Neuronal stem cell (in vitro differentiated cells): ENCODE measurements at regions not wholly inside any gene's neighbourhood (a gene's known extent, or its start where the extent isn't known, plus 50 kb on each side); places are given as distances from the start of the nearest gene placed in this dataset.

Source experiments
- DNase-seq: peaks from one replicate; pipeline ENCODE4 v3.0.0-alpha.2; 2013; ENCODE audit warnings: low spot score
- H2AFZ ChIP-seq: one replicate; pipeline ENCODE4 v1.6.1; 2013; ENCODE audit warnings: mild to moderate bottlenecking, low read length, inconsistent platforms
- H2AK5ac ChIP-seq: 2 replicates; pipeline ENCODE4 v1.6.1; 2013; ENCODE audit warnings: low read depth, mild to moderate bottlenecking, inconsistent platforms, low read length, moderate library complexity, mixed read lengths
- H2BK120ac ChIP-seq: 2 replicates; pipeline ENCODE4 v1.6.1; 2013; ENCODE audit warnings: low read depth, mild to moderate bottlenecking, inconsistent platforms, low read length, moderate library complexity, mixed read lengths
- H2BK12ac ChIP-seq: one replicate; pipeline ENCODE4 v1.6.1; 2013; ENCODE audit warnings: low read length, inconsistent platforms
- H2BK15ac ChIP-seq: 2 replicates; pipeline ENCODE4 v1.6.1; 2013; ENCODE audit warnings: mild to moderate bottlenecking, low read length, inconsistent platforms, mixed read lengths
- H2BK5ac ChIP-seq: one replicate; pipeline ENCODE4 v1.6.1; 2013; ENCODE audit warnings: inconsistent platforms, mild to moderate bottlenecking, low read length, moderate library complexity
- H3K14ac ChIP-seq: one replicate; pipeline ENCODE4 v1.6.1; 2013; ENCODE audit warnings: low read length, inconsistent platforms
- H3K18ac ChIP-seq: 2 replicates; pipeline ENCODE4 v1.6.1; 2013; ENCODE audit warnings: low read length, inconsistent platforms
- H3K23ac ChIP-seq: 2 replicates; pipeline ENCODE4 v1.6.1; 2013; ENCODE audit warnings: low read depth, mild to moderate bottlenecking, mixed read lengths, low read length, inconsistent platforms; ENCODE audit not compliant: poor library complexity
- H3K27ac ChIP-seq: replicated peaks from 3 replicates; pipeline ENCODE4 v1.5.1; 2013; ENCODE audit warnings: low read length, inconsistent platforms
- H3K27me3 ChIP-seq, 3 experiments: 2 replicates each; pipeline ENCODE4 v1.6.1; 2013; ENCODE audit warnings: low read length in 3 of 3, mild to moderate bottlenecking in 2 of 3, inconsistent platforms in 1 of 3, low read depth in 1 of 3, mixed read lengths in 1 of 3, moderate library complexity in 1 of 3; ENCODE audit not compliant: control insufficient read depth in 3 of 3, insufficient read depth in 3 of 3
- H3K36me3 ChIP-seq, 2 donors: replicated peaks in 1 of 2; 2 replicates each; pipeline ENCODE4 v1.6.1; 2013; ENCODE audit warnings: low read length in 2 of 2; ENCODE audit not compliant: control insufficient read depth in 2 of 2, insufficient read depth in 2 of 2
- H3K4ac ChIP-seq: 2 replicates; pipeline ENCODE4 v1.6.1; 2013; ENCODE audit warnings: inconsistent platforms, mild to moderate bottlenecking, low read length, moderate library complexity
- H3K4me1 ChIP-seq, 2 donors: 1 replicate in 1 of 2; 2 replicates in 1 of 2; pipeline ENCODE4 v1.6.1; 2013; ENCODE audit warnings: low read length in 2 of 2, low read depth in 1 of 2; ENCODE audit not compliant: control insufficient read depth in 2 of 2, insufficient read depth in 1 of 2
- H3K4me2 ChIP-seq: one replicate; pipeline ENCODE4 v1.6.1; 2013; ENCODE audit warnings: mild to moderate bottlenecking, low read length, inconsistent platforms; ENCODE audit not compliant: insufficient read depth, poor library complexity, severe bottlenecking
- H3K4me3 ChIP-seq, 2 donors: 2 replicates each; pipeline ENCODE4 v1.5.1; 2013; ENCODE audit warnings: low read length in 2 of 2, mild to moderate bottlenecking in 2 of 2, inconsistent platforms in 1 of 2, moderate library complexity in 1 of 2
- H3K79me1 ChIP-seq: one replicate; pipeline ENCODE4 v1.6.1; 2013; ENCODE audit warnings: low read depth, mild to moderate bottlenecking, inconsistent platforms, low read length, moderate library complexity
- H3K9ac ChIP-seq: one replicate; pipeline ENCODE4 v1.6.1; 2013; ENCODE audit warnings: mild to moderate bottlenecking, low read depth, low read length, inconsistent platforms; ENCODE audit not compliant: poor library complexity
- H3K9me3 ChIP-seq, 2 donors: replicated peaks in 1 of 2; 2 replicates each; pipeline versions ENCODE3 to v1.6.1; 2013; ENCODE audit warnings: low read length in 2 of 2, mild to moderate bottlenecking in 2 of 2, inconsistent platforms in 1 of 2, low read depth in 1 of 2, mixed read lengths in 1 of 2, moderate library complexity in 1 of 2; ENCODE audit not compliant: control insufficient read depth in 2 of 2, insufficient read depth in 1 of 2
- H4K8ac ChIP-seq: one replicate; pipeline ENCODE4 v1.6.1; 2013; ENCODE audit warnings: low read depth, mild to moderate bottlenecking, inconsistent platforms, low read length, moderate library complexity
- H4K91ac ChIP-seq: one replicate; pipeline ENCODE4 v1.6.1; 2013; ENCODE audit warnings: low read length, low read depth, mild to moderate bottlenecking, inconsistent platforms; ENCODE audit not compliant: poor library complexity
- WGBS, 2 donors: extraction: QIAGEN DNeasy Blood & Tissue Kit; methylation state at CpG; one replicate each; pipeline ENCODE4 v1.1.7; 2013; ENCODE audit warnings: missing lambda C conversion rate in 2 of 2, mixed read lengths in 1 of 2; ENCODE audit not compliant: insufficient read length in 2 of 2, insufficient replicate concordance in 1 of 2; ENCODE audit errors: extremely low coverage in 2 of 2; 5-methylcytosine and 5-hydroxymethylcytosine counted together

GRCh38 chr5:179467441-179467840 is 82.9 kb upstream of the RUFY1 start:
- Histone ChIP-seq H2BK12ac (no peak overlapping the region), H3K4me2 (no peak overlapping the region), H3K27me3 (no peaks in the 10 kb centered on the region), H3K79me1 (no peaks in the 10 kb centered on the region), H2BK15ac (no peak overlapping the region), H3K27ac (no peak overlapping the region), H3K4me1 (no peaks in the 10 kb centered on the region), H3K9ac (no peak overlapping the region), H2BK120ac (no peak overlapping the region), H3K18ac (peak overlapping the region; percentile 28), H3K23ac (peak overlapping the region; percentile 27), H3K4ac (no peak overlapping the region), H4K8ac (no peak overlapping the region), H2AFZ (no peak overlapping the region), H3K14ac (no peak overlapping the region), H3K9me3 (peaks cover 0 to 2% of the 10 kb centered on the region in 2 donors), H3K36me3 (no peaks in the 10 kb centered on the region), H2AK5ac (no peak overlapping the region), H3K4me3 (no peak overlapping the region), H2BK5ac (no peak overlapping the region), H4K91ac (no peak overlapping the region)
- no peak for DNase-seq
- WGBS, 2 donors: no CpG with 5 or more reads among the region's 11 CpGs

- H3K4me3 ChIP-seq: no peak overlapping the region
- no peak overlapping the region for H2AK5ac ChIP-seq
These were observed 85.7 kb upstream of the RUFY1 start for GRCh38 chr5:179464631-179465030.

DNA sequence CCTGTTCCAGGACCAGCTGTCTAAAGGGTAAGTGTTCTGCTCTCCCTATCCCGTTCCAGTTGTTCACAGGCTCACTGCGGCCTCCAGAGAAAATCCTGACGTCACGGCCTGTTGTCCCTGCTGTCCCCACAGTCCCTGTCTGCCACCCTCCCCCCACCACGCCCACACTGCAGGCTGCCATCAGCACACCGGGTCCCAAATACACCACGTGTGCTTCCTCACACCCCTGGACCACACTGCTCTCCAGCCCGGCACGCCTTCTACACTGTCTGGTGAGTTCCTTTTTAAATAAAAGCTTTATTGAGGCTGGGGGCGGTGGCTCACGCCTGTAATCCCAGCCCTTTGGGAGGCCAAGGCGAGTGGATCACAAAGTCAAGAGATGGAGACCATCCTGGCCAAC is 88.3 kb upstream of the RUFY1 start:
- Histone ChIP-seq H3K79me1 (no peaks in the 10 kb centered on the region), H2BK120ac (no peak overlapping the region), H2AK5ac (peak overlapping the region; percentile 26), H3K36me3 (no peaks in the 10 kb centered on the region), H2BK5ac (no peak overlapping the region), H4K91ac (no peak overlapping the region), H3K4me3 (peak overlapping the region in 1 of 2 donors; percentile 48), H4K8ac (no peak overlapping the region), H3K27ac (no peak overlapping the region), H3K9me3 (peaks cover 0 to 2% of the 10 kb centered on the region in 2 donors), H2BK12ac (peak overlapping the region; percentile 16), H3K4me2 (no peak overlapping the region), H3K9ac (no peak overlapping the region), H3K14ac (no peak overlapping the region), H3K23ac (peak overlapping the region; percentile 73), H3K18ac (peak overlapping the region; percentile 80), H3K27me3 (no peaks in the 10 kb centered on the region), H2BK15ac (no peak overlapping the region), H3K4ac (no peak overlapping the region), H2AFZ (no peak overlapping the region), H3K4me1 (no peaks in the 10 kb centered on the region)
- no CpG with 5 or more reads among the region's 12 CpGs for WGBS, 2 donors
- no peak for DNase-seq

More at GRCh38 chr5:179464631-179465030, 85.7 kb upstream of the RUFY1 start:
- no peak overlapping the region for H3K18ac ChIP-seq
- no peaks in the 10 kb centered on the region for H3K27me3 ChIP-seq
- no peak overlapping the region for H3K4ac ChIP-seq
- H2AFZ ChIP-seq: no peak overlapping the region
- no peak overlapping the region for H2BK15ac ChIP-seq
- no peaks in the 10 kb centered on the region for H3K4me1 ChIP-seq
- no peak overlapping the region for H2BK120ac ChIP-seq
- no peak overlapping the region for H3K27ac ChIP-seq
- no peak overlapping the region for H4K91ac ChIP-seq
- H3K79me1 ChIP-seq: no peaks in the 10 kb centered on the region
- H3K14ac ChIP-seq: no peak overlapping the region
- no peak for DNase-seq
- WGBS, 2 donors: no CpG with 5 or more reads among the region's 10 CpGs
- no peak overlapping the region for H3K9ac ChIP-seq
- H3K36me3 ChIP-seq: no peaks in the 10 kb centered on the region
- no peak overlapping the region for H3K23ac ChIP-seq
- H3K9me3 ChIP-seq: peaks cover 0 to 2% of the 10 kb centered on the region in 2 donors
- no peak overlapping the region for H4K8ac ChIP-seq
- H2BK5ac ChIP-seq: no peak overlapping the region
- H2BK12ac ChIP-seq: no peak overlapping the region
- H3K4me2 ChIP-seq: no peak overlapping the region

DNA sequence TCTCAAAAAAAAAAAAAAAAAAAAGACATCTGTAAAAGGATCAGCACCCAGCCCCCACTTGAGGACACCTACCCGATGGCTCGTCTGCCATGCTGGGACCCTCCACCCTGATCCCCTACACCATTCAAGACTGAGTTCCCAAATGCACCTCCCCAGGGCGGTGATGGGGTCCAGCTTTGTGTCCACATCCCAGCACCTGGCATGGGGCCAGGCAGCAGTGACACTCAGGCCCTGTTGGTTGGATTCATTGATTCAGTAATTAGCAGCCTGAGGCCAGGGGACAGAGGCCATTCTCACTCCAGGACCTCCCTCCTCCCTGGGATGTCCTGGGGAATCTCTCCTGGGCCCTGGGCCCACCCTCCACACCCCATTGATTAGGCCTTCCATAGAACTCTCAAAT is 88.8 kb upstream of the RUFY1 start:
- no peaks in the 10 kb centered on the region for H3K36me3 ChIP-seq
- H3K9ac ChIP-seq: no peak overlapping the region
- no peaks in the 10 kb centered on the region for H3K79me1 ChIP-seq
- no peak overlapping the region for H4K8ac ChIP-seq
- H2AK5ac ChIP-seq: no peak overlapping the region
- no peak overlapping the region for H2BK120ac ChIP-seq
- no peak overlapping the region for H3K27ac ChIP-seq
- DNase-seq: no peak
- no peak overlapping the region for H3K4me3 ChIP-seq
- H3K9me3 ChIP-seq: peaks cover 0 to 2% of the 10 kb centered on the region in 2 donors
- no peak overlapping the region for H3K4ac ChIP-seq
- no peaks in the 10 kb centered on the region for H3K27me3 ChIP-seq
- H2BK5ac ChIP-seq: no peak overlapping the region
- H2BK12ac ChIP-seq: no peak overlapping the region
- H3K23ac ChIP-seq: peak overlapping the region; percentile 73
- H3K4me1 ChIP-seq: no peaks in the 10 kb centered on the region
- H4K91ac ChIP-seq: no peak overlapping the region
- H2BK15ac ChIP-seq: no peak overlapping the region
- no CpG with 5 or more reads among the region's 3 CpGs for WGBS, 2 donors
- no peak overlapping the region for H3K18ac ChIP-seq
- H3K14ac ChIP-seq: no peak overlapping the region
- no peak overlapping the region for H3K4me2 ChIP-seq
- no peak overlapping the region for H2AFZ ChIP-seq
